ENCODE measurements at regions not wholly inside any gene's neighbourhood (a gene's known extent, or its start where the extent isn't known, plus 50 kb on each side); places are given as distances from the start of the nearest gene placed in this dataset.
"Not testable (repeated sequence)": the region's sequence is repeated elsewhere in the genome, so short reads cannot be mapped to it uniquely, and the experiment has no call there.

DNA sequence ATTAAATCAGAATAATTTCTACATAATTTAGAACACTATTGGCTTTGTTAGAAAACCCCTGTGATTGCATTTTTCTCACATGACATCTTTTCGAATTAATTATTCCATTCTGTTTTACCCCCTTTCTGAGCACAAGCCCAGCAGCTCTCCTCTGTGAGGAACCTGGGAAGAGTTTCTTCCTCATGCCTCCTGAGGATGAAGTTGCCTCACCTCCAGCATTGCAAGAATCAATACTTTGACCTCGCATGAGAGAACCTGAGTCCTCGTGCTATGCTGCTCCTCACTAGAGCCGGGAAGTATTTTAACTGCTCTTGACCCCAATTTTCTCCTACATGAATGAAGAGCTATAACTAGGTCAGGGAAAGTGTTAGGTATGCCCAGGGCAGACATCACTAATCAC is 77.1 kb upstream of the RAPH1 start:
- ChIA-PET POLR2A (no interaction called here), CTCF (no interaction called here)
- TF ChIP-seq BHLHE40 (IDR thresholded peaks at IDR 0.05; ENCODE audit: borderline replicate concordance), result no peak
- TF ChIP-seq FOXK2 (IDR thresholded peaks at IDR 0.05), result no peak
- TF ChIP-seq FOXM1 (IDR thresholded peaks at IDR 0.05; ENCODE audit: borderline replicate concordance), result no peak
- TF ChIP-seq ELF4 (IDR thresholded peaks at IDR 0.05), result no peak
- TF ChIP-seq NFRKB (IDR thresholded peaks at IDR 0.05), result no peak
- no peak for TF ChIP-seq SUZ12 (IDR thresholded peaks at IDR 0.05)
- no peak for TF ChIP-seq L3MBTL2 (conservative IDR thresholded peaks at IDR 0.05)
- TF ChIP-seq FOXA1 (IDR thresholded peaks at IDR 0.05), result no peak
- no peak for TF ChIP-seq LEF1 (IDR thresholded peaks at IDR 0.05; ENCODE audit: borderline replicate concordance)
- TF ChIP-seq SP1 (IDR thresholded peaks at IDR 0.05), result no peak
- TF ChIP-seq ARNT (IDR thresholded peaks at IDR 0.05), result no peak
- no peak for TF ChIP-seq CTBP1 (IDR thresholded peaks at IDR 0.05; ENCODE audit: borderline replicate concordance)
- no peak for TF ChIP-seq TARDBP (IDR thresholded peaks at IDR 0.05)
- TF ChIP-seq, protein P1, sequence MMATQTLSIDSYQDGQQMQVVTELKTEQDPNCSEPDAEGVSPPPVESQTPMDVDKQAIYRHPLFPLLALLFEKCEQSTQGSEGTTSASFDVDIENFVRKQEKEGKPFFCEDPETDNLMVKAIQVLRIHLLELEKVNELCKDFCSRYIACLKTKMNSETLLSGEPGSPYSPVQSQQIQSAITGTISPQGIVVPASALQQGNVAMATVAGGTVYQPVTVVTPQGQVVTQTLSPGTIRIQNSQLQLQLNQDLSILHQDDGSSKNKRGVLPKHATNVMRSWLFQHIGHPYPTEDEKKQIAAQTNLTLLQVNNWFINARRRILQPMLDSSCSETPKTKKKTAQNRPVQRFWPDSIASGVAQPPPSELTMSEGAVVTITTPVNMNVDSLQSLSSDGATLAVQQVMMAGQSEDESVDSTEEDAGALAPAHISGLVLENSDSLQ (IDR thresholded peaks at IDR 0.05), result no peak
- no peak for DNase-seq (ENCODE audit: extremely low spot score)

DNA sequence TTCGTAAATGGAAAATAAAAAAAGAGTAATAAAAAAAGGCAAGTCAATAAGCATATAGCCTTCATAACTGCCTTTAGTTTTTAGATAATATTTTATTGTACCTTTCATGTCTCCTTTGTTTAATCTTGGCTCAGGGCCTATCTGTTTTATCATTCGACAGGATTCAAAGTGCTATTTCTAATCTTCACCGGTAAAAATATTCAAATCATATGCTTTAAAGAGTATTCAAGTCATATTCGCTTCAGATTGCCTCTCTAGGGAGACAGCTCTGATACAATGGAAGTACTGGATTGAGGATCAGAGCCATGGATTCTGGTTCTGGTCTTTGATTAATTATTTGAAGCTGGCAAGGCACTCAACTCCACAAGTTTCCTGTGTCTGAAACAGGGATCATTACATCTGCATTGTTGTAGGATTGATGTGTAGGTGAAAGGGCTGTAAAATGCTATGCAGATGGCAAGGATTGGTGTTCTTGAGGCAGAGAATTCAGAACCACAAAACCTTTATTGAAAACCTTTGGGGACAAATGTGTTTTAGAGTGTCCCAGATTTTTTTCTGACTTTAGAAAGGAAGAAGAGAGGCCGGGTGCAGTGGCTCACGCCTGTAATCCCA is 84.3 kb upstream of the RAPH1 start:
- no peak for TF ChIP-seq HDGF (IDR thresholded peaks at IDR 0.05; ENCODE audit: borderline replicate concordance)
- CTCF ChIA-PET, result no interaction called here
- no peak for DNase-seq (ENCODE audit: extremely low spot score)
- POLR2A ChIA-PET, result no interaction called here

DNA sequence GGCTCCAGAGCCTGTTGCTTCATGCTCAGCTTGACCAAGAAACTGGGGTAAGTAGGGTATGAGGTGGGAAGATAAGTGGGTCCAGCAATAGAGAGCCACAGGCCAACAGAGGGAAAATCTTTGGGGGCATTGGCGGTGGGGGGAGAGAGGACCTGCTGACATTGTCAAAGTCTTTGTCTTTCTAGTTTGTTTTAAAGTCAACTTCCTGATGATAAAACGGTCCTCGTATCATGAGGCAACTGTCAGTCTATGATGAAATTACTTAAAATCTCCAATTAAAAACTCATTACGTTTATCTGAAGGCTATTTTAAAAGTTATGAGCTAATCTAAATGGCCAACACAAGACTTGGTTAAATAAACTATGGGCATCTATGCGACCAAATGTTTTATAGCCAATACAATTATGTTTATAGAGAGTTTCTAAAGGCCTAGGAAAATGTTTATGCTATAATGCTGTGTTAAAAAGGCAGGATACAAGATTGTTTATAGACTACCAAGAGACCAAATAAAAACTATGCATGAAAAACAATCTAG is 84.4 kb upstream of the CD28 start:
- DNase-seq (ENCODE audit: extremely low spot score), result no peak
- ChIA-PET POLR2A (no interaction called here), CTCF (no interaction called here)
- no peak for TF ChIP-seq BHLHE40 (IDR thresholded peaks at IDR 0.05; ENCODE audit: borderline replicate concordance)
- TF ChIP-seq NFRKB (IDR thresholded peaks at IDR 0.05), result no peak
- TF ChIP-seq TARDBP (IDR thresholded peaks at IDR 0.05), result no peak
- no peak for TF ChIP-seq FOXA1 (IDR thresholded peaks at IDR 0.05)
- no peak for TF ChIP-seq LEF1 (IDR thresholded peaks at IDR 0.05; ENCODE audit: borderline replicate concordance)
- TF ChIP-seq L3MBTL2 (conservative IDR thresholded peaks at IDR 0.05), result no peak
- TF ChIP-seq FOXM1 (IDR thresholded peaks at IDR 0.05; ENCODE audit: borderline replicate concordance), result no peak
- TF ChIP-seq SP1 (IDR thresholded peaks at IDR 0.05), result no peak
- no peak for TF ChIP-seq HDGF (IDR thresholded peaks at IDR 0.05; ENCODE audit: borderline replicate concordance)
- TF ChIP-seq ARNT (IDR thresholded peaks at IDR 0.05), result no peak
- TF ChIP-seq, protein P1 (IDR thresholded peaks at IDR 0.05), result no peak
- no peak for TF ChIP-seq ELF4 (IDR thresholded peaks at IDR 0.05)
- no peak for TF ChIP-seq SUZ12 (IDR thresholded peaks at IDR 0.05)
- no peak for TF ChIP-seq FOXK2 (IDR thresholded peaks at IDR 0.05)
- TF ChIP-seq CTBP1 (IDR thresholded peaks at IDR 0.05; ENCODE audit: borderline replicate concordance), result no peak
- TF ChIP-seq ZNF384 (IDR thresholded peaks at IDR 0.05), result no peak

DNA sequence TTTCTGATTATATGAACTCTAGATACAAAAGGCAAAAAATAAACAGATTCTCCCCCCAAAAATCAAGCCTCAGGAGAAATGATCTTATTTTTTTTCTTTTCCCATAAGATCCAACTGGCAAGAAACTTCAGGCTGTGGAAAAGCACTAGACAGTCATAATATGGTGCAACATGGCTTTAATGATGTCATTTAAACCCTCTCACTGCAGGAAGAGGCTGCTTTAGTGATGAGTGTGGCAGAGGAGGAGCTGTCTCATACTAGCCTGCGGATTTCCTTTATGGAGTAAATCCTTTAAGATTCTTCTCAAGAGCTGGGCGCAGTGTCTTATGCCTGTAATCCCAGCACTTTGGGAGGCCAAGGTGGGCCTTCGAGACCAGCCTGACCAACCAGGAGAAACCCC is 83.3 kb upstream of the CD28 start:
- ChIA-PET POLR2A (no interaction called here), CTCF (no interaction called here)
- no peak for TF ChIP-seq SUZ12 (IDR thresholded peaks at IDR 0.05)
- TF ChIP-seq, protein P1 (IDR thresholded peaks at IDR 0.05), result no peak
- TF ChIP-seq HDGF (IDR thresholded peaks at IDR 0.05; ENCODE audit: borderline replicate concordance), result no peak
- no peak for TF ChIP-seq ZNF384 (IDR thresholded peaks at IDR 0.05)
- no peak for TF ChIP-seq NFRKB (IDR thresholded peaks at IDR 0.05)
- no peak for DNase-seq (ENCODE audit: extremely low spot score)

DNA sequence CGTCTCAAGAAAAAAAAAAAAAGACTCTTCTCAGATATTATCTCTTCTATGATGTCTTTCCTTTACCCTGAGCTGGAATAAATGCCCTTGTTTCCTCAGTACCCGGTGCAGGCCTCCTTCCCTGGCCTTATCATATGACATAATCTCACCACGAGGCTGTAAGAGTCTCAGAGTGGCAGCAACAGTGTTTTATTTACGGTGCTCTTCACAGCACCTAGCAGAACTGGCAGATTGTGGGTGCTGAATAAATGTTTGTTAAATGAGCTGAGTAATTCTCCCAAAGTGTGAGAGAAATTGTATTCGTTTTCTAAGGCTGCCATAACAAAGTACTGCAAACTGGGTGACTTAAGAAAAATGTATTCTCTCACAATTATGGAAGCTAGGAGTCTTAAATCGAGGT is 82.8 kb upstream of the CD28 start:
- POLR2A ChIA-PET, result no interaction called here
- TF ChIP-seq L3MBTL2 (conservative IDR thresholded peaks at IDR 0.05), result no peak
- no peak for TF ChIP-seq HDGF (IDR thresholded peaks at IDR 0.05; ENCODE audit: borderline replicate concordance)
- TF ChIP-seq ELF4 (IDR thresholded peaks at IDR 0.05), result no peak
- TF ChIP-seq ARNT (IDR thresholded peaks at IDR 0.05), result no peak
- no peak for TF ChIP-seq TARDBP (IDR thresholded peaks at IDR 0.05)
- TF ChIP-seq BHLHE40 (IDR thresholded peaks at IDR 0.05; ENCODE audit: borderline replicate concordance), result no peak
- TF ChIP-seq CTBP1 (IDR thresholded peaks at IDR 0.05; ENCODE audit: borderline replicate concordance), result no peak
- TF ChIP-seq ZNF384 (IDR thresholded peaks at IDR 0.05), result no peak
- TF ChIP-seq NFRKB (IDR thresholded peaks at IDR 0.05), result no peak
- TF ChIP-seq FOXK2 (IDR thresholded peaks at IDR 0.05), result no peak
- TF ChIP-seq SP1 (IDR thresholded peaks at IDR 0.05), result no peak
- TF ChIP-seq, protein P1 (IDR thresholded peaks at IDR 0.05), result no peak
- no peak for TF ChIP-seq LEF1 (IDR thresholded peaks at IDR 0.05; ENCODE audit: borderline replicate concordance)
- no peak for TF ChIP-seq FOXM1 (IDR thresholded peaks at IDR 0.05; ENCODE audit: borderline replicate concordance)
- CTCF ChIA-PET, result no interaction called here
- no peak for DNase-seq (ENCODE audit: extremely low spot score)

DNA sequence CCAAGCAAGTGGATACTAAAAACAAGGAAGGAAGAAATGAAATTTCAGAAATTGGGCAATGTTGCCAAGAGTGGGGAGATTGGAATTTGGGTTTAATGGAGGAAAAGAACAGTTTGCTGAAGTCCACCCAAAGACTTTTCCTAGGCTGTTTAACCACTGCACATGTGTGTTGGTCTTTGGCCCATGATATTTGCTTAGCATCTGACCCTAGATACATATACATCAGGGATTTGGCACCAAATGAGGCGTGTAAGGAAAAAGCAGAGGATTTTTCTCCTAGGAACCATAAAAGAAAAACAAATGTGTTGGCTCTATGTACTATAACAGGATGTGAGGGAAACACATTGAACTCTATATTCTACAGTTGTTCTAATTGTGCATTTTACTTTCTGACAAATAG is 80.7 kb upstream of the CD28 start:
- ChIA-PET POLR2A (no interaction called here), CTCF (no interaction called here)
- no peak for TF ChIP-seq FOXA1 (IDR thresholded peaks at IDR 0.05)
- TF ChIP-seq ARNT (IDR thresholded peaks at IDR 0.05), result no peak
- TF ChIP-seq SUZ12 (IDR thresholded peaks at IDR 0.05), result no peak
- no peak for TF ChIP-seq FOXK2 (IDR thresholded peaks at IDR 0.05)
- TF ChIP-seq SP1 (IDR thresholded peaks at IDR 0.05), result no peak
- TF ChIP-seq NFRKB (IDR thresholded peaks at IDR 0.05), result no peak
- no peak for TF ChIP-seq CTBP1 (IDR thresholded peaks at IDR 0.05; ENCODE audit: borderline replicate concordance)
- no peak for TF ChIP-seq ELF4 (IDR thresholded peaks at IDR 0.05)
- TF ChIP-seq, protein P1 (IDR thresholded peaks at IDR 0.05), result no peak
- no peak for TF ChIP-seq LEF1 (IDR thresholded peaks at IDR 0.05; ENCODE audit: borderline replicate concordance)
- no peak for TF ChIP-seq TARDBP (IDR thresholded peaks at IDR 0.05)
- no peak for TF ChIP-seq FOXM1 (IDR thresholded peaks at IDR 0.05; ENCODE audit: borderline replicate concordance)
- no peak for TF ChIP-seq L3MBTL2 (conservative IDR thresholded peaks at IDR 0.05)
- no peak for TF ChIP-seq BHLHE40 (IDR thresholded peaks at IDR 0.05; ENCODE audit: borderline replicate concordance)
- TF ChIP-seq ZNF384 (IDR thresholded peaks at IDR 0.05), result no peak
- no peak for TF ChIP-seq HDGF (IDR thresholded peaks at IDR 0.05; ENCODE audit: borderline replicate concordance)
- DNase-seq (ENCODE audit: extremely low spot score), result no peak

DNA sequence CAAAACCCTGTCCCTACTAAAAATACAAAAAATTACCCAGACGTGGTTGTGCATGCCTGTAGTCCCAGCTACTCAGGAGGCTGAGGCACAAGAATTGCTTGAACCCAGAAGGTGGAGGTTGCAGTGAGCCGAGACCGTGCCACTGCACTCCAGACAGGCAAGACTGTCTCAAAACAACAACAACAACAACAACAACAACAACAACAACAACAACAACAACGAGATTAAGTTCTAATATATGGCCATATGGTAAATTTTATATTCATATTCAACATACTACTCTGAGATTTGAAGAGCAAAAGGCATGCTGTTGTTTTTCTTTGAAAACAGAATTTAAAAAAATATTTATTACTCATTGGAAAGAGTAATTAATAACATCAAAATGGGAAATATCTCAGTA is 80.2 kb upstream of the CD28 start:
- CTCF ChIA-PET; POLR2A ChIA-PET; DNase-seq (ENCODE audit: extremely low spot score): not testable (repeated sequence)
